Liver (tissue), 8 donors: ENCODE measurements at regions not wholly inside any gene's neighbourhood (a gene's known extent, or its start where the extent isn't known, plus 50 kb on each side); places are given as distances from the start of the nearest gene placed in this dataset.

ENCODE experiments used
- DNase-seq: peaks from one replicate; pipeline ENCODE4 v3.0.0-alpha.2; 2017; ENCODE audit warnings: low spot score
- H3K27ac ChIP-seq, 2 donors: one replicate each; pipeline ENCODE4 v1.7.0; 2013; ENCODE audit warnings: inconsistent platforms in 2 of 2, low read length in 2 of 2, control low read depth in 1 of 2, low read depth in 1 of 2, mild to moderate bottlenecking in 1 of 2
- H3K27me3 ChIP-seq, 4 donors: one replicate each; pipeline versions ENCODE4 v1.6.1 to v1.7.0; 2013; ENCODE audit warnings: low read length in 3 of 4, inconsistent platforms in 1 of 4, mild to moderate bottlenecking in 1 of 4, moderate library complexity in 1 of 4; ENCODE audit not compliant: control insufficient read depth in 4 of 4, insufficient read depth in 4 of 4
- H3K36me3 ChIP-seq, 4 donors: one replicate each; pipeline versions ENCODE4 v1.6.1 to v1.7.0; 2013; ENCODE audit warnings: low read length in 3 of 4, mild to moderate bottlenecking in 3 of 4, low read depth in 1 of 4, moderate library complexity in 1 of 4; ENCODE audit not compliant: control insufficient read depth in 4 of 4, insufficient read depth in 3 of 4
- H3K4me1 ChIP-seq, 4 donors: one replicate each; pipeline versions ENCODE4 v1.6.1 to v1.7.0; 2013; ENCODE audit warnings: low read length in 3 of 4, mild to moderate bottlenecking in 3 of 4, moderate library complexity in 1 of 4; ENCODE audit not compliant: control insufficient read depth in 4 of 4, insufficient read depth in 4 of 4
- H3K4me3 ChIP-seq, 3 donors: one replicate each; pipeline versions ENCODE4 v1.6.1 to v1.7.0; 2013; ENCODE audit warnings: low read length in 3 of 3, control low read depth in 1 of 3, low read depth in 1 of 3, mild to moderate bottlenecking in 1 of 3
- H3K9ac ChIP-seq, 2 donors: one replicate each; pipeline ENCODE4 v1.7.0; 2013; ENCODE audit warnings: low read length in 2 of 2, mild to moderate bottlenecking in 2 of 2, moderate library complexity in 2 of 2, control low read depth in 1 of 2, low read depth in 1 of 2
- H3K9me3 ChIP-seq, 4 donors: one replicate each; pipeline versions ENCODE4 v1.6.1 to v1.7.0; 2013; ENCODE audit warnings: low read length in 3 of 4; ENCODE audit not compliant: control insufficient read depth in 4 of 4
- CTCF ChIP-seq: fragments of 150-350 bp; IDR thresholded peaks from 2 replicates; pipeline ENCODE4 v1.5.1; 2017; ENCODE audit warnings: improper control_type of control experiment, low read depth, low read length; ENCODE audit not compliant: missing input control
- EGR1 ChIP-seq, 2 donors: IDR thresholded peaks; 2 replicates each; pipeline ENCODE4 v1.6.1; 2016 to 2018; ENCODE audit warnings: antibody characterized with exemption in 2 of 2, low read depth in 2 of 2
- FOXA1 ChIP-seq: IDR thresholded peaks from 2 replicates; pipeline ENCODE4 v1.6.1; 2016; ENCODE audit warnings: antibody characterized with exemption
- FOXA2 ChIP-seq: IDR thresholded peaks from 2 replicates; pipeline ENCODE4 v1.6.1; 2016; ENCODE audit warnings: antibody characterized with exemption
- GABPA ChIP-seq, 2 donors: IDR thresholded peaks in 1 of 2; conservative IDR thresholded peaks in 1 of 2; 2 replicates each; pipeline ENCODE4 v1.6.1; 2016; ENCODE audit warnings: antibody characterized with exemption in 2 of 2, mild to moderate bottlenecking in 1 of 2, moderate library complexity in 1 of 2
- HNF4A ChIP-seq, 2 donors: conservative IDR thresholded peaks; 2 replicates each; pipeline ENCODE4 v1.6.1; 2016; ENCODE audit warnings: antibody characterized with exemption in 2 of 2, mild to moderate bottlenecking in 2 of 2
- JUND ChIP-seq, 2 donors: IDR thresholded peaks; 2 replicates each; pipeline ENCODE4 v1.6.1; 2016; ENCODE audit warnings: antibody characterized with exemption in 2 of 2
- MAX ChIP-seq: IDR thresholded peaks from 2 replicates; pipeline ENCODE4 v1.6.1; 2016; ENCODE audit warnings: antibody characterized with exemption
- RAD21 ChIP-seq, 2 donors: IDR thresholded peaks; 2 replicates each; pipeline ENCODE4 v1.6.1; 2016; ENCODE audit warnings: antibody characterized with exemption in 2 of 2, mild to moderate bottlenecking in 2 of 2
- SP1 ChIP-seq: IDR thresholded peaks from 2 replicates; pipeline ENCODE4 v1.6.1; 2018; ENCODE audit warnings: antibody characterized with exemption, mild to moderate bottlenecking
- YY1 ChIP-seq: IDR thresholded peaks from 2 replicates; pipeline ENCODE4 v1.6.1; 2016; ENCODE audit warnings: antibody characterized with exemption, mild to moderate bottlenecking
- ZBTB33 ChIP-seq: IDR thresholded peaks from 2 replicates; pipeline ENCODE4 v1.6.1; 2016; ENCODE audit warnings: antibody characterized with exemption
- WGBS: extraction: QIAGEN DNeasy Blood & Tissue Kit; methylation state at CpG from one replicate; pipeline ENCODE4 v1.1.7; 2013; 5-methylcytosine and 5-hydroxymethylcytosine counted together
- donor health status: healthy.
- donor health status: healthy.
- donor health status: healthy.
- donor health status: healthy.
- donor health status: healthy.

GRCh38 chr3:194970066-194970465 lies 284.4 kb downstream of the FAM43A start (continued):
- TF ChIP-seq ZBTB33 = no peak
- no peak for TF ChIP-seq JUND (IDR thresholded peaks at IDR 0.05)
- no peak for TF ChIP-seq YY1

- 90% methylated on average over 5 of the region's 5 CpGs for WGBS
Measured at GRCh38 chr3:194971009-194971408, 285.3 kb downstream of the FAM43A start.

GRCh38 chr3:194971965-194972364 lies 286.3 kb downstream of the FAM43A start:
- 89% methylated on average over 6 of the region's 6 CpGs for WGBS
- no peaks in the 10 kb centered on the region for H3K27me3 ChIP-seq
- no peak overlapping the region for H3K4me3 ChIP-seq
- H3K9ac ChIP-seq = no peak overlapping the region
- peaks cover 3 to 11% (median 9%) of the 10 kb centered on the region in 4 donors for H3K4me1 ChIP-seq
- no peaks in the 10 kb centered on the region for H3K36me3 ChIP-seq
- H3K27ac ChIP-seq = no peak overlapping the region
- no peak for TF ChIP-seq EGR1 (IDR thresholded peaks at IDR 0.05; ENCODE audit: low read depth in 2 of 2)
- TF ChIP-seq CTCF = no peak
- no peak for TF ChIP-seq MAX
- TF ChIP-seq FOXA2 = no peak
- no peak for TF ChIP-seq JUND (IDR thresholded peaks at IDR 0.05)
- no peak for TF ChIP-seq YY1
- TF ChIP-seq FOXA1 = no peak
- TF ChIP-seq GABPA (IDR thresholded peaks at IDR 0.05 in 1 of 2, conservative IDR thresholded peaks at IDR 0.05 in 1 of 2) = no peak
- DNase-seq = no peak
- H3K9me3 ChIP-seq = peaks cover 0 to 1% (median 0%) of the 10 kb centered on the region in 4 donors

More at GRCh38 chr3:194971009-194971408, 285.3 kb downstream of the FAM43A start:
- H3K36me3 ChIP-seq = no peaks in the 10 kb centered on the region
- no peak overlapping the region for H3K9ac ChIP-seq
- no peak for DNase-seq
- H3K4me1 ChIP-seq = peaks cover 3 to 9% (median 5%) of the 10 kb centered on the region in 4 donors
- no peak overlapping the region for H3K4me3 ChIP-seq
- no peak for TF ChIP-seq SP1
- no peak for TF ChIP-seq HNF4A (conservative IDR thresholded peaks at IDR 0.05)
- TF ChIP-seq RAD21 (IDR thresholded peaks at IDR 0.05) = no peak
- no peak for TF ChIP-seq FOXA1
- TF ChIP-seq MAX = no peak
- TF ChIP-seq ZBTB33 = no peak
- H3K9me3 ChIP-seq = peaks cover 0 to 1% (median 0%) of the 10 kb centered on the region in 4 donors
- H3K27ac ChIP-seq = no peak overlapping the region
- H3K27me3 ChIP-seq = no peaks in the 10 kb centered on the region
